Neural cell (in vitro differentiated cells): ENCODE measurements at regions not wholly inside any gene's neighbourhood (a gene's known extent, or its start where the extent isn't known, plus 50 kb on each side); places are given as distances from the start of the nearest gene placed in this dataset.

Source experiments
- H2AFZ ChIP-seq: fragments of 200-600, 300-800 bp; sonication (generic), shearing (Covaris generic); 2 replicates; pipeline ENCODE4 v1.6.0; 2014; ENCODE audit warnings: low read depth, mild to moderate bottlenecking, antibody characterized with exemption, low read length, moderate library complexity
- H3F3A ChIP-seq: fragments of 200-600 bp; shearing (Covaris generic); 2 replicates; pipeline ENCODE4 v1.6.1; 2016; ENCODE audit warnings: mild to moderate bottlenecking, moderate library complexity, mixed read lengths, antibody characterized with exemption, low read length; ENCODE audit not compliant: insufficient read depth, poor library complexity, severe bottlenecking
- H3K27ac ChIP-seq: fragments of 200-600, 300-800 bp; sonication (generic), shearing (Covaris generic); 2 replicates; pipeline ENCODE4 v1.5.1; 2014; ENCODE audit warnings: mild to moderate bottlenecking, low read length, moderate library complexity
- H3K27me3 ChIP-seq: fragments of 300-800, 200-600 bp; sonication (generic), shearing (Covaris generic); 2 replicates; pipeline ENCODE4 v1.6.0; 2014; ENCODE audit warnings: mild to moderate bottlenecking, low read depth, low read length, moderate library complexity; ENCODE audit not compliant: insufficient read depth
- H3K36me3 ChIP-seq: fragments of 300-800, 200-600 bp; sonication (generic), shearing (Covaris generic); 2 replicates; pipeline ENCODE4 v1.5.1; 2014; ENCODE audit warnings: mild to moderate bottlenecking, antibody characterized with exemption, low read length, moderate library complexity; ENCODE audit not compliant: insufficient read depth
- H3K4me2 ChIP-seq: fragments of 300-800, 200-600 bp; sonication (generic), shearing (Covaris generic); 2 replicates; pipeline ENCODE4 v1.6.0; 2014; ENCODE audit warnings: mild to moderate bottlenecking, low read length
- H3K4me3 ChIP-seq: fragments of 300-800, 200-600 bp; sonication (generic), shearing (Covaris generic); 2 replicates; pipeline ENCODE4 v1.5.1; 2014; ENCODE audit warnings: mild to moderate bottlenecking, low read length, moderate library complexity
- H3K79me2 ChIP-seq: fragments of 200-600 bp; shearing (Covaris generic); replicated peaks from 2 replicates; pipeline ENCODE4 v1.6.0; 2014; ENCODE audit warnings: mild to moderate bottlenecking, low read length, moderate library complexity; ENCODE audit not compliant: insufficient read depth
- H3K9ac ChIP-seq: fragments of 300-800, 200-600 bp; sonication (generic), shearing (Covaris generic); 2 replicates; pipeline ENCODE4 v1.6.1; 2016; ENCODE audit warnings: mild to moderate bottlenecking, low read length, mixed read lengths
- H3K9me2 ChIP-seq: fragments of 200-600 bp; shearing (Covaris generic); 2 replicates; pipeline ENCODE4 v1.6.1; 2016; ENCODE audit warnings: mild to moderate bottlenecking, low read length, mixed read lengths; ENCODE audit not compliant: insufficient read depth
- H3K9me3 ChIP-seq: fragments of 200-600, 300-800 bp; sonication (generic), shearing (Covaris generic); 2 replicates; pipeline ENCODE4 v1.6.1; 2016; ENCODE audit warnings: mild to moderate bottlenecking, mixed run types, low read length, moderate library complexity, mixed read lengths
- H4K20me1 ChIP-seq: fragments of 200-600 bp; shearing (Covaris generic); 2 replicates; pipeline ENCODE4 v1.6.1; 2016; ENCODE audit warnings: mild to moderate bottlenecking, mixed run types; ENCODE audit not compliant: insufficient read depth
- CTCF ChIP-seq: fragments of 450-650 bp; IDR thresholded peaks from 2 replicates; pipeline ENCODE4 v1.5.1; 2014; ENCODE audit warnings: antibody characterized with exemption, mild to moderate bottlenecking, moderate library complexity; ENCODE audit not compliant: poor library complexity, severe bottlenecking
- EP300 ChIP-seq: fragments of 450-650 bp; conservative IDR thresholded peaks from 2 replicates; pipeline ENCODE4 v1.6.1; 2014; ENCODE audit warnings: antibody characterized with exemption, mild to moderate bottlenecking, moderate library complexity; ENCODE audit not compliant: poor library complexity, severe bottlenecking
- EZH2 ChIP-seq: fragments of 200-600, 300-800 bp; shearing (Covaris generic), sonication (generic); IDR thresholded peaks from 2 replicates; pipeline ENCODE4 v1.6.1; 2014; ENCODE audit warnings: antibody characterized with exemption, low read length, borderline replicate concordance, mild to moderate bottlenecking; ENCODE audit not compliant: insufficient read depth, poor library complexity, severe bottlenecking
- MXI1 ChIP-seq: fragments of 450-650 bp; conservative IDR thresholded peaks from 2 replicates; pipeline ENCODE4 v1.6.1; 2014; ENCODE audit warnings: antibody characterized with exemption, mild to moderate bottlenecking; ENCODE audit not compliant: poor library complexity, severe bottlenecking
- POLR2AphosphoS5 ChIP-seq: IDR thresholded peaks from 2 replicates; pipeline ENCODE4 v1.6.1; 2012
- RAD21 ChIP-seq: fragments of 450-650 bp; conservative IDR thresholded peaks from 2 replicates; pipeline ENCODE4 v1.6.1; 2014; ENCODE audit warnings: antibody characterized with exemption, mild to moderate bottlenecking, moderate library complexity
- REST ChIP-seq: IDR thresholded peaks from 2 replicates; pipeline ENCODE4 v1.6.1; 2012; ENCODE audit warnings: borderline replicate concordance
- SMC3 ChIP-seq: fragments of 450-650 bp; conservative IDR thresholded peaks from 2 replicates; pipeline ENCODE4 v1.6.1; 2014; ENCODE audit warnings: antibody characterized with exemption, mild to moderate bottlenecking, moderate library complexity; ENCODE audit not compliant: poor library complexity
- TAF1 ChIP-seq: IDR thresholded peaks from 2 replicates; pipeline ENCODE4 v1.6.1; 2012; ENCODE audit warnings: low read depth

- TF ChIP-seq POLR2AphosphoS5 (no peak), MXI1 (no peak), REST (no peak), TAF1 (no peak), SMC3 (no peak), EZH2 (no peak), RAD21 (no peak), EP300 (no peak), CTCF (no peak)
- Histone ChIP-seq H3K27ac (no peak overlapping the region), H3K27me3 (no peaks in the 10 kb centered on the region), H3K4me3 (no peak overlapping the region), H3K9ac (no peak overlapping the region), H3K36me3 (no peaks in the 10 kb centered on the region), H3K9me3 (no peaks in the 10 kb centered on the region), H3K4me2 (no peak overlapping the region), H2AFZ (no peak overlapping the region), H4K20me1 (no peaks in the 10 kb centered on the region), H3F3A (no peaks in the 10 kb centered on the region), H3K9me2 (no peaks in the 10 kb centered on the region), H3K79me2 (no peaks in the 10 kb centered on the region)
Observed at GRCh38 chr5:123269851-123270250, 153.4 kb downstream of the CEP120 start.

- Histone ChIP-seq H2AFZ (no peak overlapping the region), H3K4me3 (no peak overlapping the region), H3K27me3 (no peaks in the 10 kb centered on the region), H3K36me3 (no peaks in the 10 kb centered on the region), H3K9me3 (no peaks in the 10 kb centered on the region), H4K20me1 (no peaks in the 10 kb centered on the region), H3F3A (no peaks in the 10 kb centered on the region), H3K9me2 (no peaks in the 10 kb centered on the region), H3K79me2 (no peaks in the 10 kb centered on the region), H3K4me2 (no peak overlapping the region), H3K27ac (no peak overlapping the region), H3K9ac (no peak overlapping the region)
- TF ChIP-seq EP300 (no peak), CTCF (no peak), POLR2AphosphoS5 (no peak), EZH2 (no peak), SMC3 (no peak), TAF1 (no peak), MXI1 (no peak), RAD21 (no peak), REST (no peak)
Observed at GRCh38 chr5:123269436-123269835, 153.8 kb downstream of the CEP120 start.
